ENCODE measurements at regions not wholly inside any gene's neighbourhood (a gene's known extent, or its start where the extent isn't known, plus 50 kb on each side); places are given as distances from the start of the nearest gene placed in this dataset.
"Not testable (repeated sequence)": the region's sequence is repeated elsewhere in the genome, so short reads cannot be mapped to it uniquely, and the experiment has no call there.

GRCh38 chr2:59190518-59190917, 949.4 kb upstream of the FANCL start:
- no peak for DNase-seq

GRCh38 chr2:59184276-59185020, 943.3 kb upstream of the FANCL start:
- no peak for DNase-seq

GRCh38 chr2:59183070-59183469, 941.9 kb upstream of the FANCL start:
- no peak for DNase-seq

- DNase-seq = no peak
Measured at GRCh38 chr2:59182249-59182648, 941.1 kb upstream of the FANCL start.

- no peak for DNase-seq
Measured at GRCh38 chr2:59181347-59181746, 940.2 kb upstream of the FANCL start.

GRCh38 chr2:59180621-59181020, 939.5 kb upstream of the FANCL start:
- DNase-seq = no peak

GRCh38 chr2:59180111-59180510, 939.0 kb upstream of the FANCL start:
- DNase-seq = no peak

GRCh38 chr2:59177748-59178147, 936.6 kb upstream of the FANCL start:
- DNase-seq = peak; percentile 30

- no peak for DNase-seq
Measured at GRCh38 chr2:59176737-59177136, 935.6 kb upstream of the FANCL start.

GRCh38 chr2:59174536-59175243, 933.6 kb upstream of the FANCL start:
- DNase-seq = no peak

GRCh38 chr2:59173325-59173724, 932.2 kb upstream of the FANCL start:
- DNase-seq = no peak

GRCh38 chr2:59171019-59171418, 929.9 kb upstream of the FANCL start:
- no peak for DNase-seq

GRCh38 chr2:59168766-59169165, 927.6 kb upstream of the FANCL start:
- DNase-seq = no peak

- no peak for DNase-seq
Measured at GRCh38 chr2:59167514-59167913, 926.4 kb upstream of the FANCL start.

- DNase-seq = not testable (repeated sequence)
Measured at GRCh38 chr2:59157908-59158307, 916.8 kb upstream of the FANCL start.

- no peak for DNase-seq
Measured at GRCh38 chr2:59151805-59152204, 910.7 kb upstream of the FANCL start.

GRCh38 chr2:59150217-59150849, 909.2 kb upstream of the FANCL start:
- DNase-seq = no peak

GRCh38 chr2:59149271-59149670, 908.1 kb upstream of the FANCL start:
- no peak for DNase-seq

GRCh38 chr2:59112258-59112657, 871.1 kb upstream of the FANCL start:
- no peak for DNase-seq

- DNase-seq = no peak
Measured at GRCh38 chr2:59096973-59097372, 855.8 kb upstream of the FANCL start.

- no peak for DNase-seq
Measured at GRCh38 chr2:59093571-59093970, 852.4 kb upstream of the FANCL start.

GRCh38 chr2:59084326-59084725, 843.2 kb upstream of the FANCL start:
- no peak for DNase-seq

- no peak for DNase-seq
Measured at GRCh38 chr2:59083075-59083828, 842.1 kb upstream of the FANCL start.
